ENCODE measurements at regions not wholly inside any gene's neighbourhood (a gene's known extent, or its start where the extent isn't known, plus 50 kb on each side); places are given as distances from the start of the nearest gene placed in this dataset.

- TF ChIP-seq CTCF (IDR thresholded peaks at IDR 0.05) (no peak), NFATC4 (CRISPR knock-in tag; IDR thresholded peaks at IDR 0.05) (no peak), ATF1 (CRISPR knock-in tag; IDR thresholded peaks at IDR 0.05) (no peak), GTF2I (CRISPR knock-in tag; conservative IDR thresholded peaks at IDR 0.05) (no peak)
These were observed 622.4 kb downstream of the TENT5A start for GRCh38 chr6:81130061-81130460.

All from WTC11 (cell line).